ENCODE measurements at regions not wholly inside any gene's neighbourhood (a gene's known extent, or its start where the extent isn't known, plus 50 kb on each side); places are given as distances from the start of the nearest gene placed in this dataset.

GRCh38 chr2:216947055-216947454 is 87.2 kb upstream of the TNP1 start:
- H3K36me3 ChIP-seq (replicated peaks in 1 of 2; ENCODE audit: insufficient read depth in 1 of 2, low read depth in 2 of 2): no peaks in the 10 kb centered on the region
- WGBS, 2 donors: 76 to 85% methylated on average over 4 of the region's 4 CpGs
- no peak for DNase-seq
- intact Hi-C loops (cut with DNase I): no loop called here
- ATAC-seq: no peak
- TF ChIP-seq POLR2A (IDR thresholded peaks at IDR 0.05): no peak
- no peak for TF ChIP-seq CTCF (IDR thresholded peaks at IDR 0.05)
- no peaks in the 10 kb centered on the region for H3K27me3 ChIP-seq
- H3K4me1 ChIP-seq: no peaks in the 10 kb centered on the region
- H3K27ac ChIP-seq: no peak overlapping the region
- H3K9me3 ChIP-seq: no peaks in the 10 kb centered on the region
- H3K4me3 ChIP-seq: no peak overlapping the region

GRCh38 chr2:216944733-216945132 is 84.9 kb upstream of the TNP1 start:
- DNase-seq: no peak
- H3K36me3 ChIP-seq (replicated peaks in 1 of 2; ENCODE audit: insufficient read depth in 1 of 2, low read depth in 2 of 2): no peaks in the 10 kb centered on the region
- intact Hi-C loops (cut with DNase I): no loop called here
- no peak overlapping the region for H3K4me3 ChIP-seq
- ATAC-seq: no peak
- no peak overlapping the region for H3K27ac ChIP-seq
- H3K9me3 ChIP-seq: no peaks in the 10 kb centered on the region
- TF ChIP-seq POLR2A (IDR thresholded peaks at IDR 0.05) (no peak), CTCF (IDR thresholded peaks at IDR 0.05) (no peak)
- 84 to 88% methylated on average over 4 of the region's 4 CpGs for WGBS, 2 donors
- H3K4me1 ChIP-seq: no peaks in the 10 kb centered on the region
- H3K27me3 ChIP-seq: no peaks in the 10 kb centered on the region

- WGBS, 2 donors: 70 to 76% methylated on average over 2 of the region's 2 CpGs
- Histone ChIP-seq H3K9me3 (no peaks in the 10 kb centered on the region), H3K27me3 (no peaks in the 10 kb centered on the region), H3K27ac (no peak overlapping the region), H3K4me3 (no peak overlapping the region), H3K36me3 (replicated peaks in 1 of 2; ENCODE audit: insufficient read depth in 1 of 2, low read depth in 2 of 2) (no peaks in the 10 kb centered on the region), H3K4me1 (no peaks in the 10 kb centered on the region)
- intact Hi-C loops (cut with DNase I): no loop called here
- TF ChIP-seq POLR2A (IDR thresholded peaks at IDR 0.05): no peak
- TF ChIP-seq CTCF (IDR thresholded peaks at IDR 0.05): no peak
- DNase-seq (no peak), ATAC-seq (no peak)
Measured at GRCh38 chr2:216943109-216943508, 83.2 kb upstream of the TNP1 start.

- WGBS, 2 donors: 86 to 87% methylated on average over 3 of the region's 3 CpGs
- no peak overlapping the region for H3K4me3 ChIP-seq
- no peaks in the 10 kb centered on the region for H3K9me3 ChIP-seq
- intact Hi-C loops (cut with DNase I): no loop called here
- TF ChIP-seq POLR2A (IDR thresholded peaks at IDR 0.05) (no peak), CTCF (IDR thresholded peaks at IDR 0.05) (no peak)
- DNase-seq (no peak), ATAC-seq (no peak)
- no peaks in the 10 kb centered on the region for H3K4me1 ChIP-seq
- H3K36me3 ChIP-seq (replicated peaks in 1 of 2; ENCODE audit: insufficient read depth in 1 of 2, low read depth in 2 of 2): no peaks in the 10 kb centered on the region
- no peaks in the 10 kb centered on the region for H3K27me3 ChIP-seq
- no peak overlapping the region for H3K27ac ChIP-seq
Measured at GRCh38 chr2:216942465-216942864, 82.6 kb upstream of the TNP1 start.

- 90 to 92% methylated on average over 5 of the region's 5 CpGs for WGBS, 2 donors
- Histone ChIP-seq H3K27ac (no peak overlapping the region), H3K4me1 (no peaks in the 10 kb centered on the region), H3K4me3 (no peak overlapping the region), H3K9me3 (no peaks in the 10 kb centered on the region), H3K27me3 (no peaks in the 10 kb centered on the region), H3K36me3 (replicated peaks in 1 of 2; ENCODE audit: insufficient read depth in 1 of 2, low read depth in 2 of 2) (no peaks in the 10 kb centered on the region)
- DNase-seq (no peak), ATAC-seq (no peak)
- TF ChIP-seq POLR2A (IDR thresholded peaks at IDR 0.05) (no peak), CTCF (IDR thresholded peaks at IDR 0.05) (no peak)
- intact Hi-C loops (cut with DNase I): no loop called here
Measured at GRCh38 chr2:216942016-216942415, 82.2 kb upstream of the TNP1 start.

Measured in body of pancreas (tissue), 4 donors.